Naive thymus-derived CD8-positive, alpha-beta T cell (primary cell): ENCODE measurements at regions not wholly inside any gene's neighbourhood (a gene's known extent, or its start where the extent isn't known, plus 50 kb on each side); places are given as distances from the start of the nearest gene placed in this dataset.

Source experiments
- ATAC-seq, 2 donors: fragments of 150-1000 bp; cut with Tn5 transposase in 1 of 2; sonication (Bioruptor Pico), chemical (Tn5 transposase) in 1 of 2; 1 replicate in 1 of 2; 2 replicates in 1 of 2; pipeline ENCODE4 v1.10.0; 2021; ENCODE audit warnings: mild to moderate bottlenecking in 2 of 2, moderate library complexity in 2 of 2
- POLR2A ChIA-PET: fragments of 350-600 bp; sonication (Branson Sonifier 250); formaldehyde crosslinking; loops from one replicate; lab custom pipeline; 2021; ENCODE audit warnings: antibody characterized with exemption; lab: Charles Lee
- DNase-seq, 10 donors: peaks; one replicate each; pipeline versions ENCODE4 v3.0.0 to v3.0.0-alpha.2; 2020 to 2022
- H3K27ac Mint-ChIP-seq, 10 donors: one replicate each; pipeline ENCODE4 v1.8.0; 2020 to 2022; ENCODE audit warnings: mild to moderate bottlenecking in 10 of 10, mixed read lengths in 10 of 10, moderate library complexity in 4 of 10, inconsistent platforms in 1 of 10
- H3K27me3 Mint-ChIP-seq, 5 donors: one replicate each; pipeline ENCODE4 v1.8.0; 2021 to 2022; ENCODE audit warnings: mixed read lengths in 5 of 5
- H3K36me3 Mint-ChIP-seq, 3 donors: one replicate each; pipeline ENCODE4 v1.8.0; 2020 to 2022; ENCODE audit warnings: mixed read lengths in 3 of 3, mild to moderate bottlenecking in 2 of 3, inconsistent platforms in 1 of 3
- H3K4me1 Mint-ChIP-seq, 4 donors: one replicate each; pipeline ENCODE4 v1.8.0; 2021 to 2022; ENCODE audit warnings: mixed read lengths in 4 of 4
- H3K4me3 Mint-ChIP-seq, 10 donors: one replicate each; pipeline ENCODE4 v1.8.0; 2020 to 2022; ENCODE audit warnings: mild to moderate bottlenecking in 10 of 10, mixed read lengths in 10 of 10, moderate library complexity in 6 of 10, inconsistent platforms in 1 of 10
- H3K9me3 Mint-ChIP-seq, 9 donors: one replicate each; pipeline ENCODE4 v1.8.0; 2020 to 2022; ENCODE audit warnings: mixed read lengths in 9 of 9, mild to moderate bottlenecking in 3 of 9, inconsistent platforms in 1 of 9, moderate library complexity in 1 of 9

DNA sequence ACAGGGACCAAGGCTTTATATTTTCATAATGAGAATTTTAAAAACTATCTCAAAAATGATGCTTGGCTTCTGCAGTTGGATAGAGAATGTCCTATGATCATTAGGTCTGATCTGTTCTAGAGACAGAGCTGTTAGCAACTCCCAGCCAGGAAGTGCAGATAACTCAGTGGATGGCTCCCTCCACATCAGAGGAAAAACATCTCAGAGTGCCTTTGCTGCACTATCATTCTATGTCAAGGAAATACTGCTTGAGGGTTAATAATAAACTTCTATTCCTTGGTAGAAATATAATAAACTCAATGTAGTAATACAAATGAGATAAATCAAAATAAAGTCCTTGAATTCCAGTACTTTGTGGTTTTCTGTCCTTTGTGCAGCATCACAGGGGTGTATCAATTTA is 78.0 kb upstream of the BET1 start:
- POLR2A ChIA-PET = no interaction called here
- no peak overlapping the region for H3K4me3 Mint-ChIP-seq
- no peak for ATAC-seq
- no peak overlapping the region for H3K27ac Mint-ChIP-seq
- H3K36me3 Mint-ChIP-seq = no peaks in the 10 kb centered on the region
- H3K4me1 Mint-ChIP-seq = no peaks in the 10 kb centered on the region
- no peaks in the 10 kb centered on the region for H3K9me3 Mint-ChIP-seq
- no peak for DNase-seq
- peaks cover 0 to 25% (median 9%) of the 10 kb centered on the region in 5 donors for H3K27me3 Mint-ChIP-seq

DNA sequence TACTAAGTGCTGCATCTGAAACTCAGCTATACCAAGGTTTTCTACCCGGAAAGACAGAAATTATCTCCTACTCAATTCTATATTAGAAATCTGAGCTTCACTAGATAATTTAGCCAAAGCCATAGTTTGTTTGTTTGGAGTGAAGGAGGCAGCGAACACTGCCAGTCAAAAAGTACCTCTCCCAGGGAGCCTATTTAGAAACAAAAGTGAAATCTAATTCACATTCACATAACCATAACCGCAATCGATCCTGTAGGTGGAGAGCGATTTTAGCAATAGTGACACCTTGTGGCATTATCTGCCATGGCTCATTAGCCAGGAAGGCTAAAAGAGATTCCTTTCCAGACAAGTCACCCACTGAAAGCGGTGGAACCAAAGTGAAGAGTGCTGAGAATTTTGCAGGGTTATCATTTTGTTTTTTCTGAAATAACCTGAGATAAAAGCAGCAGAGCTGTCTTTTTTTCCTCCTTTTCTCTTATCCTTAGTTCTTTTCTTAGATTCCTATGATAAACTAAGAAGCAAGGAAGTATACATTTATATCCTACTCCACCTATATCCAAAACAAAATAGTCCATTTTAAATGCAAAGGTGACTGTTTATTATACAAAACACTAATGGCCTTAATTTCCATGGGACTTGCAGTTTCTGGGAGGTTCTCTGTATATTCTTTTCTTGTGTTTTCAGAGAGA is 83.7 kb upstream of the BET1 start:
- Mint-ChIP-seq H3K4me1 (peaks cover 3 to 6% (median 5%) of the 10 kb centered on the region in 4 donors), H3K4me3 (peak overlapping the region; percentile 61 to 84 (median 76)), H3K9me3 (no peaks in the 10 kb centered on the region), H3K27ac (peak overlapping the region in 5 of 10 donors; percentile 17 to 76 (median 50)), H3K36me3 (no peaks in the 10 kb centered on the region), H3K27me3 (peaks cover 9 to 38% (median 26%) of the 10 kb centered on the region in 5 donors)
- POLR2A ChIA-PET = no interaction called here
- peak; percentile 81 to 91 for ATAC-seq
- DNase-seq = peak in 8 of 10 donors; percentile 4 to 65 (median 41)

GRCh38 chr7:94088560-94088959 is 84.4 kb upstream of the BET1 start:
- POLR2A ChIA-PET = no interaction called here
- ATAC-seq (no peak), DNase-seq (no peak)
- Mint-ChIP-seq H3K27ac (peak overlapping the region in 1 of 10 donors; percentile 69), H3K4me1 (peaks cover 3 to 6% (median 5%) of the 10 kb centered on the region in 4 donors), H3K9me3 (no peaks in the 10 kb centered on the region), H3K4me3 (no peak overlapping the region), H3K27me3 (peaks cover 11 to 46% (median 25%) of the 10 kb centered on the region in 5 donors), H3K36me3 (no peaks in the 10 kb centered on the region)

GRCh38 chr7:94089806-94090205 is 85.7 kb upstream of the BET1 start:
- POLR2A ChIA-PET = no interaction called here
- H3K36me3 Mint-ChIP-seq = no peaks in the 10 kb centered on the region
- ATAC-seq (no peak), DNase-seq (no peak)
- H3K27ac Mint-ChIP-seq = no peak overlapping the region
- H3K4me3 Mint-ChIP-seq = no peak overlapping the region
- peaks cover 3 to 6% (median 5%) of the 10 kb centered on the region in 4 donors for H3K4me1 Mint-ChIP-seq
- peaks cover 11 to 46% (median 18%) of the 10 kb centered on the region in 5 donors for H3K27me3 Mint-ChIP-seq
- H3K9me3 Mint-ChIP-seq = no peaks in the 10 kb centered on the region

GRCh38 chr7:94092980-94093379 is 88.8 kb upstream of the BET1 start:
- H3K9me3 Mint-ChIP-seq = no peaks in the 10 kb centered on the region
- peaks cover 11 to 66% (median 23%) of the 10 kb centered on the region in 5 donors for H3K27me3 Mint-ChIP-seq
- ATAC-seq = no peak
- DNase-seq = no peak
- no peak overlapping the region for H3K4me3 Mint-ChIP-seq
- POLR2A ChIA-PET = no interaction called here
- no peaks in the 10 kb centered on the region for H3K36me3 Mint-ChIP-seq
- H3K4me1 Mint-ChIP-seq = no peaks in the 10 kb centered on the region
- H3K27ac Mint-ChIP-seq = no peak overlapping the region

DNA sequence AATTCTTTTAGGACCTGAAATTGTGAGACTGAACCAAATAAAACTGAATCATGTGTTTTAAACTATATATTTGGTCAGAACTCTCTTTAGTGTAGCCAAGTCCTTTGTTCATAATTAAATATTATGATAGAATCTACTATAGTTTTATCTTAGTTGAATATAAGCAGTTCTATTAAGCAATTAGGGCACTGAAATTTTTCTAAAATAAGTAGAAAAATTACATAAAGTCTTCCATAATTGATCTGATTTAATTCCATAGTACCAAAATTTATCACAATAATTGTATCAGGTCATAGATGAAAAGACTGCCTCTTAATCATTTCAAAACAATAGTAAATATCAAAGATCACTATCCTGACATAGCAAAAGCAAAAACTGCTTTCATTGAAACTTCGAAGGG is 90.1 kb upstream of the BET1 start:
- H3K4me3 Mint-ChIP-seq = no peak overlapping the region
- no peak for ATAC-seq
- H3K4me1 Mint-ChIP-seq = no peaks in the 10 kb centered on the region
- no peak for DNase-seq
- no peak overlapping the region for H3K27ac Mint-ChIP-seq
- POLR2A ChIA-PET = no interaction called here
- H3K9me3 Mint-ChIP-seq = no peaks in the 10 kb centered on the region
- H3K27me3 Mint-ChIP-seq = peaks cover 8 to 54% (median 20%) of the 10 kb centered on the region in 5 donors
- no peaks in the 10 kb centered on the region for H3K36me3 Mint-ChIP-seq

DNA sequence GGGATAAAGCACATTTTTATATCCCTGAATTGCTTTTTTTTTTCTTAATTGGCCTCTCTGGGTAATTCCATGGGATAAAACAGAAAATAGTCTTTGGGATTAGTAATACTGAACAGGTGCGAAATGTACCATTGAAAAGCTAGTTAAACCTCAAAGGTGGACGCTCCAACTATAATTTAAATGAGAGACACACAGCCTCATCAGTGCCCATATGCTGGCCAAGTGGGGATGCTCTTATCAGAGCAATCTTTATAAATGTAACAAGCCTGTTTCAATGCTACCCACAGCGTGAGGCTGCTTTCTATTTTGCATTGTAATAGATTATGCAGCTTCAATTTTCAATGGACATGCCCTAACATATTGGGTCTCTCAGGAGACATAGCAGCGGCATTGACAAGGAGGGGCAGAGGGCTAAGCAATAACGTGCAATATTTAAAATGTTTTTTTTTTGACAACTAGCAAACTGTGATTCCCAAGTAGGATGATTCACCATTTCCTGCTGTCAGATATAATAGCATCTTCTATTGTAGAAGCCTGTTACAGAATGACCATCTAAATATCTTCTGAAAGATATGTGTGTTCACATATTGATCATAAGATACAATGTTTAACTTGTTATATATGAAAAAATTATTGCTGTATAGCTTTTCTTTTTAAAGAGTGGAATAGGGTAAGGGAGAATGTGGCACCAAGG is 91.3 kb upstream of the BET1 start:
- H3K9me3 Mint-ChIP-seq = no peaks in the 10 kb centered on the region
- peaks cover 3 to 43% (median 12%) of the 10 kb centered on the region in 5 donors for H3K27me3 Mint-ChIP-seq
- POLR2A ChIA-PET = no interaction called here
- H3K36me3 Mint-ChIP-seq = no peaks in the 10 kb centered on the region
- no peak for ATAC-seq
- DNase-seq = no peak
- H3K27ac Mint-ChIP-seq = no peak overlapping the region
- no peaks in the 10 kb centered on the region for H3K4me1 Mint-ChIP-seq
- no peak overlapping the region for H3K4me3 Mint-ChIP-seq

GRCh38 chr7:94099679-94100078 is 95.5 kb upstream of the BET1 start:
- Mint-ChIP-seq H3K4me3 (no peak overlapping the region), H3K36me3 (no peaks in the 10 kb centered on the region), H3K27me3 (peaks cover 0 to 20% (median 7%) of the 10 kb centered on the region in 5 donors), H3K27ac (no peak overlapping the region), H3K4me1 (no peaks in the 10 kb centered on the region), H3K9me3 (peaks cover 0 to 7% (median 0%) of the 10 kb centered on the region in 9 donors)
- no peak for ATAC-seq
- no peak for DNase-seq
- POLR2A ChIA-PET = no interaction called here

DNA sequence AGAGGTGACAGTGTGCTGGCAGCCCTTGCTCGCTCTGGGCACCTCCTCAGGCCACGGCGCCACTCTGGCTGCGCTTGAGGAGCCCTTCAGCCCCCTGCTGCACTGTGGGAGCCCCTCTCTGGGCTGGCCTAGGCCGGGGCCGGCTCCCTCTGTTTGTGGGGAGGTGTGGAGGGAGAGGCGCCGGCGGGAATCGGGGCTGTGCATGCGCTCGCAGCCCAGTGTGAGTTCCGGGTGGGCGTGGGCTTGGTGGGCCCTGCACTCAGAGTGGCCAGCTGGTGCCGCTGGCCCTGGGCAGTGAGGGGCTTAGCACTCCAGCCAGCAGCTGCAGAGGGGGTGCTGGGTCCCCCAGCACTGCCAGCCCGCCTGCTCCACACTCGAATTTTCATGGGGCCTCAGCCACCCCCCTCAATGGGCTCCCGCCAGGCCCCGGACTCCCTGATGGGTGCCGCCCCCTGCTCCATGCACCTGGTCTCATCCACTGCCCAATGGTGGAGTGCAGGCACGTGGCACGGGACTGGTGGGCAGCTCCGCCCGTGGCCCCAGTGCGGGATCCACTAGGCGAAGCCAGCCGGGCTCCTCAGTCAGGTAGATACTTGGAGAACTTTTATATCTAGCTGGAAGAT is 96.7 kb upstream of the BET1 start:
- no peaks in the 10 kb centered on the region for H3K4me1 Mint-ChIP-seq
- H3K9me3 Mint-ChIP-seq = peaks cover 0 to 7% (median 0%) of the 10 kb centered on the region in 9 donors
- no peak overlapping the region for H3K27ac Mint-ChIP-seq
- DNase-seq = peak in 1 of 10 donors; percentile 63
- no peak overlapping the region for H3K4me3 Mint-ChIP-seq
- no peaks in the 10 kb centered on the region for H3K36me3 Mint-ChIP-seq
- H3K27me3 Mint-ChIP-seq = peaks cover 0 to 20% (median 6%) of the 10 kb centered on the region in 5 donors
- POLR2A ChIA-PET = no interaction called here
- no peak for ATAC-seq

DNA sequence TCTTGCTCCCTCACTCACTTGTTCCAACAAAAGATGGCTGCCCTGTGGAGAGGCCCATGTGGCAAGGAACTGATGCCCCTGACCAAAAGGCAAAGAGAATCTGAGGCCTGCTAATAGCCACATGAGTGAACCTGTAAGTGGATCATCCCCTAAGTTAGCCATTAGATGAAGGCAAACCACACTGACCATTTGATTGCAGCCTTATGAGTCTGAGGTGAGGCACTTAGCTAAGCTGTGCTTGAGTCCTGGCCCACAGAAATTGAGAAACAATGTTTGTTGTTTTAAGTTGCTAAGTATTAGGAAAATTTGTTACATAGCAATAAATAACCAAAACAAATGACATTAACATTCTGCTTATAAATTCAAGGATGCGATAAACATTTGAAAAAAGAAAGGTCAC is 100.1 kb upstream of the BET1 start:
- POLR2A ChIA-PET = no interaction called here
- no peak for ATAC-seq
- no peak for DNase-seq
- H3K27ac Mint-ChIP-seq = no peak overlapping the region
- no peaks in the 10 kb centered on the region for H3K4me1 Mint-ChIP-seq
- H3K4me3 Mint-ChIP-seq = no peak overlapping the region
- peaks cover 0 to 7% (median 2%) of the 10 kb centered on the region in 5 donors for H3K27me3 Mint-ChIP-seq
- peaks cover 0 to 7% (median 0%) of the 10 kb centered on the region in 9 donors for H3K9me3 Mint-ChIP-seq
- H3K36me3 Mint-ChIP-seq = no peaks in the 10 kb centered on the region

DNA sequence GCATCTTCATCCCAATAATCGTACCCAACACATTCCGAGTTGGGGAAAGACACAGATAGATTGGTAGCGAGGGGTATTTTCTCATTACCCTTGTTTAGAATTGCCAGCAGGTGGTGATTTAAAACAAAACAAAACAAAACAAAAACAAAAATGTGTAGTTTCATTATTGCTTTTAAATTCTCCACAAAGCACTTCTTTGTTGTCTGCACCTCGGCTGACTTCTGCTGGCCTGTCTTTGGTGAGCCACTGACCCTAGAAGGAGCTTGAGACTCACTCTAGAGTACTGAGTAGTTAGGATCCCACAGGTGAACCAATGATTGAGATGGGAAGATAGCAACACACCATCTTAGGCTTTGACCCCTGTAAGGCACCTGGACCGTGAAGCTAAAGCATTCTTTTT is 105.4 kb upstream of the BET1 start:
- DNase-seq (no peak), ATAC-seq (no peak)
- Mint-ChIP-seq H3K27ac (no peak overlapping the region), H3K4me1 (no peaks in the 10 kb centered on the region), H3K4me3 (no peak overlapping the region), H3K9me3 (no peaks in the 10 kb centered on the region), H3K36me3 (no peaks in the 10 kb centered on the region), H3K27me3 (peaks cover 0 to 10% (median 2%) of the 10 kb centered on the region in 5 donors)
- POLR2A ChIA-PET = no interaction called here

- ATAC-seq = no peak
- Mint-ChIP-seq H3K27ac (no peak overlapping the region), H3K4me3 (no peak overlapping the region), H3K27me3 (peaks cover 0 to 10% (median 2%) of the 10 kb centered on the region in 5 donors), H3K4me1 (no peaks in the 10 kb centered on the region), H3K9me3 (no peaks in the 10 kb centered on the region), H3K36me3 (no peaks in the 10 kb centered on the region)
- DNase-seq = no peak
- POLR2A ChIA-PET = no interaction called here
Measured at GRCh38 chr7:94111009-94111408, 106.9 kb upstream of the BET1 start.

DNA sequence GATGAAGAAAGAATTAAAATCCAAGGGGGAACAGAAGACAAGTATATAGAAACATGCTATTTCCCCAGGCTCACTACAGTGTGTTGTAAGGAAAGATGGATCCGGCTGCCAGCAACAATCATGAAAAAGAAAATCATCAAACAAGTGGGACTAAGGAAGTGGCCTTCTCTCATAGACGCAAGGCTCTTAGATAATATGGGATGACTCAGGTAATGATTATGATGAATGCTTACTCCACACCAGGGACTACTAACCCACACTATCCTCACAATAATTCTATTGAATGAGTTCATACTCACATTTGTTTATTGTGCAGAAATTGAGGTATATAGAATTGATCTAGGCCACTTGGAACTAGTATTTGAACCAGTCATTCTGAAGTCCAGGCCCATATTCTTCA is 111.2 kb upstream of the BET1 start:
- H3K9me3 Mint-ChIP-seq = no peaks in the 10 kb centered on the region
- POLR2A ChIA-PET = no interaction called here

More for the DNA sequence above, 111.2 kb upstream of the BET1 start:
- Mint-ChIP-seq H3K36me3 (no peaks in the 10 kb centered on the region), H3K4me3 (no peak overlapping the region), H3K27me3 (peaks cover 0 to 13% (median 8%) of the 10 kb centered on the region in 5 donors), H3K27ac (no peak overlapping the region), H3K4me1 (no peaks in the 10 kb centered on the region)
- ATAC-seq = no peak
- no peak for DNase-seq
